ENCODE measurements at regions not wholly inside any gene's neighbourhood (a gene's known extent, or its start where the extent isn't known, plus 50 kb on each side); places are given as distances from the start of the nearest gene placed in this dataset.

- TF ChIP-seq, protein P1, sequence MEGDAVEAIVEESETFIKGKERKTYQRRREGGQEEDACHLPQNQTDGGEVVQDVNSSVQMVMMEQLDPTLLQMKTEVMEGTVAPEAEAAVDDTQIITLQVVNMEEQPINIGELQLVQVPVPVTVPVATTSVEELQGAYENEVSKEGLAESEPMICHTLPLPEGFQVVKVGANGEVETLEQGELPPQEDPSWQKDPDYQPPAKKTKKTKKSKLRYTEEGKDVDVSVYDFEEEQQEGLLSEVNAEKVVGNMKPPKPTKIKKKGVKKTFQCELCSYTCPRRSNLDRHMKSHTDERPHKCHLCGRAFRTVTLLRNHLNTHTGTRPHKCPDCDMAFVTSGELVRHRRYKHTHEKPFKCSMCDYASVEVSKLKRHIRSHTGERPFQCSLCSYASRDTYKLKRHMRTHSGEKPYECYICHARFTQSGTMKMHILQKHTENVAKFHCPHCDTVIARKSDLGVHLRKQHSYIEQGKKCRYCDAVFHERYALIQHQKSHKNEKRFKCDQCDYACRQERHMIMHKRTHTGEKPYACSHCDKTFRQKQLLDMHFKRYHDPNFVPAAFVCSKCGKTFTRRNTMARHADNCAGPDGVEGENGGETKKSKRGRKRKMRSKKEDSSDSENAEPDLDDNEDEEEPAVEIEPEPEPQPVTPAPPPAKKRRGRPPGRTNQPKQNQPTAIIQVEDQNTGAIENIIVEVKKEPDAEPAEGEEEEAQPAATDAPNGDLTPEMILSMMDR (IDR thresholded peaks at IDR 0.05; ENCODE audit: extremely low read depth, low read depth, low read length), result no peak
These were observed 161.7 kb upstream of the SLC39A10 start for GRCh38 chr2:195495351-195495750.

DNA sequence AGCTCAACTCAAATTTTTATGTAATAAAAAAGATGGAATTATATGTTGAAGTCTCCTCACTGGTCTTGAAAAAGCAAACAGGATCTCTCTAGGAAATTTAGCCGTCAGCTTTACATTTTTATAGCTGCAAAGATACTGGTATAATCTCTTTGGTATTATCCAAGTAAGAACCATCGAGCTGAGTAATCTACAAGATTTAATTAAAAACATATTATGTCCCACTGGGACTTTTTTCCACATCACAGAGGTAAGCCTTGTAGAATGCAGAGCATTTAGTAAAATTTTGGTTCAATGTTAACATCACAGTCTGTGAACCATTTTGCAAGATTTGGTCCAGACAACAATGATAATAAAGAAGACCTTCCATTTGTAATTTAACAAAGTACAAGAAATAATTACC, 162.6 kb upstream of the SLC39A10 start:
- no peak for DNase-seq (ENCODE audit: insufficient read length, low spot score, missing footprints)
- Histone ChIP-seq H3K9me3 (ENCODE audit: low read depth, low read length) (no peaks in the 10 kb centered on the region), H3K4me3 (ENCODE audit: insufficient read depth, low read length) (no peak overlapping the region), H3K36me3 (ENCODE audit: insufficient read depth, low read length) (no peaks in the 10 kb centered on the region), H3K79me2 (ENCODE audit: insufficient read depth, low read length) (no peaks in the 10 kb centered on the region), H4K20me1 (ENCODE audit: insufficient read depth, low read length) (no peaks in the 10 kb centered on the region), H2AFZ (ENCODE audit: low read length) (no peak overlapping the region), H3K4me1 (ENCODE audit: insufficient read depth, low read length) (peaks cover 13% of the 10 kb centered on the region), H3K4me2 (ENCODE audit: insufficient read depth, low read length) (no peak overlapping the region), H3K27me3 (ENCODE audit: insufficient read depth, low read length) (no peaks in the 10 kb centered on the region), H3K27ac (ENCODE audit: low read depth, low read length) (no peak overlapping the region)
- TF ChIP-seq, protein P1 (IDR thresholded peaks at IDR 0.05; ENCODE audit: extremely low read depth, low read depth, low read length), result no peak

More at GRCh38 chr2:195495351-195495750, 161.7 kb upstream of the SLC39A10 start:
- H3K79me2 ChIP-seq (ENCODE audit: insufficient read depth, low read length), result no peaks in the 10 kb centered on the region
- no peak for DNase-seq (ENCODE audit: insufficient read length, low spot score, missing footprints)
- H3K27me3 ChIP-seq (ENCODE audit: insufficient read depth, low read length), result no peaks in the 10 kb centered on the region
- H4K20me1 ChIP-seq (ENCODE audit: insufficient read depth, low read length), result no peaks in the 10 kb centered on the region
- H3K27ac ChIP-seq (ENCODE audit: low read depth, low read length), result no peak overlapping the region
- H3K4me2 ChIP-seq (ENCODE audit: insufficient read depth, low read length), result no peak overlapping the region
- no peaks in the 10 kb centered on the region for H3K9me3 ChIP-seq (ENCODE audit: low read depth, low read length)
- no peaks in the 10 kb centered on the region for H3K36me3 ChIP-seq (ENCODE audit: insufficient read depth, low read length)
- H3K4me1 ChIP-seq (ENCODE audit: insufficient read depth, low read length), result peaks cover 14% of the 10 kb centered on the region
- H3K4me3 ChIP-seq (ENCODE audit: insufficient read depth, low read length), result no peak overlapping the region
- H2AFZ ChIP-seq (ENCODE audit: low read length), result no peak overlapping the region

DNA sequence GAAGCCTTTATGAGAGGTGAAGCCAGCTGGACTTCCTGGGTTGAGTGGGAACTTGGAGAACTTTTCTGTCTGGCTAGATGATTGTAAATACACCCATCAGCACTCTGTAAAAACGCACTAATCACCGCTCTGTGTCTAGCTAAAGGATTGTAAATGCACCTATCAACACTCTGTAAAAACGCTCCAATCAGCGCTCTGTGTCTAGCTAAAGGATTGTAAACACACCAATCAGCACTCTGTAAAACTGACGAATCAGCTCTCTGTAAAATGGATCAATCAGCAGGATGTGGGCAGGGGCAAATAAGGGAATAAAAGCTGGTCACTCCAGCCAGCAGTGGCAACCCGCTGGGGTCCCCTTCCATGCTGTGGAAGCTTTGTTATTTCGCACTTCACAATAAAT, 163.6 kb upstream of the SLC39A10 start:
- Histone ChIP-seq H3K4me3 (ENCODE audit: insufficient read depth, low read length) (no peak overlapping the region), H3K36me3 (ENCODE audit: insufficient read depth, low read length) (no peaks in the 10 kb centered on the region), H2AFZ (ENCODE audit: low read length) (no peak overlapping the region), H3K79me2 (ENCODE audit: insufficient read depth, low read length) (no peaks in the 10 kb centered on the region), H3K27ac (ENCODE audit: low read depth, low read length) (no peak overlapping the region), H3K27me3 (ENCODE audit: insufficient read depth, low read length) (no peaks in the 10 kb centered on the region), H3K9me3 (ENCODE audit: low read depth, low read length) (no peaks in the 10 kb centered on the region), H3K4me1 (ENCODE audit: insufficient read depth, low read length) (peaks cover 7% of the 10 kb centered on the region), H3K4me2 (ENCODE audit: insufficient read depth, low read length) (no peak overlapping the region), H4K20me1 (ENCODE audit: insufficient read depth, low read length) (no peaks in the 10 kb centered on the region)
- no peak for DNase-seq (ENCODE audit: insufficient read length, low spot score, missing footprints)
- TF ChIP-seq, protein P1 (IDR thresholded peaks at IDR 0.05; ENCODE audit: extremely low read depth, low read depth, low read length), result no peak

GRCh38 chr2:195490319-195490718, 166.7 kb upstream of the SLC39A10 start:
- H3K4me3 ChIP-seq (ENCODE audit: insufficient read depth, low read length), result no peak overlapping the region
- no peak overlapping the region for H3K27ac ChIP-seq (ENCODE audit: low read depth, low read length)

More at GRCh38 chr2:195490319-195490718, 166.7 kb upstream of the SLC39A10 start:
- no peaks in the 10 kb centered on the region for H3K79me2 ChIP-seq (ENCODE audit: insufficient read depth, low read length)
- no peak for DNase-seq (ENCODE audit: insufficient read length, low spot score, missing footprints)
- H3K4me1 ChIP-seq (ENCODE audit: insufficient read depth, low read length), result peaks cover 18% of the 10 kb centered on the region
- TF ChIP-seq, protein P1 (IDR thresholded peaks at IDR 0.05; ENCODE audit: extremely low read depth, low read depth, low read length), result no peak
- H3K4me2 ChIP-seq (ENCODE audit: insufficient read depth, low read length), result no peak overlapping the region
- H3K9me3 ChIP-seq (ENCODE audit: low read depth, low read length), result no peaks in the 10 kb centered on the region
- no peaks in the 10 kb centered on the region for H4K20me1 ChIP-seq (ENCODE audit: insufficient read depth, low read length)
- no peaks in the 10 kb centered on the region for H3K27me3 ChIP-seq (ENCODE audit: insufficient read depth, low read length)
- H3K36me3 ChIP-seq (ENCODE audit: insufficient read depth, low read length), result no peaks in the 10 kb centered on the region
- H2AFZ ChIP-seq (ENCODE audit: low read length), result no peak overlapping the region

Measured in osteoblast (primary cell).